Bronchial epithelial cell (primary cell): ENCODE measurements at regions not wholly inside any gene's neighbourhood (a gene's known extent, or its start where the extent isn't known, plus 50 kb on each side); places are given as distances from the start of the nearest gene placed in this dataset.
A peak's percentile ranks its signal among the peaks of the same experiment; 100 is the strongest.

ENCODE experiments used
- DNase-seq: peaks from one replicate; pipeline ENCODE4 v3.0.0-alpha.2; 2010; ENCODE audit warnings: low read depth
- FAIRE-seq: peaks from 2 replicates; lab custom pipeline; 2011; peaks lifted over from hg19 to GRCh38; lab: Jason Lieb, UNC
- H3K27me3 ChIP-seq: 2 replicates; pipeline ENCODE4 v1.5.1; 2011; ENCODE audit warnings: low read length; ENCODE audit not compliant: control insufficient read depth, insufficient read depth
- H3K36me3 ChIP-seq: 2 replicates; pipeline ENCODE4 v1.5.1; 2011; ENCODE audit warnings: low read length; ENCODE audit not compliant: control insufficient read depth, insufficient read depth
- H3K4me3 ChIP-seq: 2 replicates; pipeline ENCODE4 v1.5.1; 2011; ENCODE audit warnings: mild to moderate bottlenecking, low read depth, low read length, control low read depth
- CTCF ChIP-seq: IDR thresholded peaks from 2 replicates; pipeline ENCODE4 v1.5.1; 2011; ENCODE audit warnings: mild to moderate bottlenecking, moderate library complexity, low read length, control low read depth, inconsistent platforms; ENCODE audit not compliant: insufficient read depth, severe bottlenecking

- TF ChIP-seq CTCF = no peak
- FAIRE-seq = no peak
- DNase-seq = no peak
- Histone ChIP-seq H3K27me3 (no peaks in the 10 kb centered on the region), H3K36me3 (no peaks in the 10 kb centered on the region), H3K4me3 (no peak overlapping the region)
Observed at GRCh38 chrX:45540181-45540580, 339.5 kb upstream of the DIPK2B start.

- Histone ChIP-seq H3K27me3 (no peaks in the 10 kb centered on the region), H3K4me3 (no peak overlapping the region), H3K36me3 (no peaks in the 10 kb centered on the region)
- DNase-seq (peak; percentile 77), FAIRE-seq (no peak)
- no peak for TF ChIP-seq CTCF
Observed at GRCh38 chrX:45537936-45538335, 337.3 kb upstream of the DIPK2B start.

- no peak for FAIRE-seq
- Histone ChIP-seq H3K27me3 (no peaks in the 10 kb centered on the region), H3K36me3 (no peaks in the 10 kb centered on the region), H3K4me3 (no peak overlapping the region)
- TF ChIP-seq CTCF = no peak
- DNase-seq = no peak
Observed at GRCh38 chrX:45527834-45528233, 327.2 kb upstream of the DIPK2B start.

- peak; percentile 38 for DNase-seq
Observed at GRCh38 chrX:45524805-45525204, 324.1 kb upstream of the DIPK2B start.

GRCh38 chrX:45524296-45524695 is 323.6 kb upstream of the DIPK2B start:
- DNase-seq = peak; percentile 67
- H3K27me3 ChIP-seq = no peaks in the 10 kb centered on the region
- no peaks in the 10 kb centered on the region for H3K36me3 ChIP-seq
- no peak for TF ChIP-seq CTCF
- FAIRE-seq = no peak
- H3K4me3 ChIP-seq = no peak overlapping the region

More at GRCh38 chrX:45524805-45525204, 324.1 kb upstream of the DIPK2B start:
- no peaks in the 10 kb centered on the region for H3K36me3 ChIP-seq
- no peaks in the 10 kb centered on the region for H3K27me3 ChIP-seq
- H3K4me3 ChIP-seq = no peak overlapping the region
- FAIRE-seq = no peak
- TF ChIP-seq CTCF = no peak

- FAIRE-seq (no peak), DNase-seq (no peak)
- no peaks in the 10 kb centered on the region for H3K27me3 ChIP-seq
- TF ChIP-seq CTCF = no peak
- no peak overlapping the region for H3K4me3 ChIP-seq
- H3K36me3 ChIP-seq = no peaks in the 10 kb centered on the region
Observed at GRCh38 chrX:45518552-45518951, 317.9 kb upstream of the DIPK2B start.
